GM19397 (cell line): ENCODE measurements at regions not wholly inside any gene's neighbourhood (a gene's known extent, or its start where the extent isn't known, plus 50 kb on each side); places are given as distances from the start of the nearest gene placed in this dataset.
"Not testable (repeated sequence)": the region's sequence is repeated elsewhere in the genome, so short reads cannot be mapped to it uniquely, and the experiment has no call there.

Experiments used
- ATAC-seq: cut with Tn5 transposase; IDR thresholded peaks from one replicate; pipeline ENCODE4 v1.9.1; 2021; ENCODE audit warnings: mild to moderate bottlenecking, moderate library complexity; ENCODE audit not compliant: unreplicated experiment

DNA sequence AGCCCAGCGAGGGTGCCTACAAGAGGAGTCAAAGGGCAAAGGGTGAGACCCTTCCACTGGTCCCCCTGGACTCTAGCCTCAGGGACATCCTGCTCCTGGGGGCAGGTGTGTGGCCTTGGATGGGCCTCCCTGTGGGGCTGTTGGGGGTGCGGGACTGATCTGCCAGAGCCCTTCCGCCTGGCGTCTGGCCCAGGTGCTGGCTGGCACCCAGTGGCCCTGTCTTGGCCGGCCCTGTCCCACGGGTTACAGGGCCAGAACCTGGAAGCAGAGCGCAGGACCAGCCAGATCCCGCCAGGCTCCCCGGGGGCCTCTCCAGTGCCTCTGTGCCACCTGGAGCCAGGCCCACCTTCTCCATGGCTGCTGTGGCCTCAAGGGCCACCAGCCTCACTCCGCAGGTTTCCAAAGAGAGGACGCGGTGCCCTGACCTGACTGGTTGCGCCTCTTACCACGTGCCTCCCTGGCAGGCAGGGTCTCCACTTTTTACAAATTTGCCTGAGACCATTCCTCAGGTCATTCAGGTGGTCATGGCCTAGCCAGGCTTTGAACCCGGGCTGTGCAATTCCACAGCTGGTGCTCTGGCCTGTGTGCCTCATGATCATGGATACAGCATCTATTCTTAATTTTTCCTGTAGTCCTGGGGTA, 444.8 kb downstream of the SPATA31D1 start:
- ATAC-seq, result not testable (repeated sequence)

DNA sequence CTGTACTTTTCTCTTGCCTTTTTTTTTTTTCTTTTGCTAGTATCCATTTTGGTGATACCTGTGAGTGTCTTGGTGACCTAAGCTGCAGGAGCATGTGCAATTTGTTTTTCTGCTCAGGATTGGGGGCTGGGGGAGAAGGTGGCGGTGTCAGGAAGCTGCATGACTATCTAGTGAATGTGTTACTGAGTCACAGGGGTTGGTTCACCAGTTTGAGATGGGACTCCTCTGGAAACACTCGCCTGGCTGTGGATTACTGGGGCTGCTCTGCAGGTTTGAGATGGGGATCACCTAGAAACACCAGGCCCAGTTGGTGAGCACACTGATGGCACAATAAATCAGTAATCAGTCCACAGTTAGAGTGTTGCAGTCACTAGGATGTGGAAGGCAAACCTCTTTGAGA, 447.9 kb downstream of the SPATA31D1 start:
- no peak for ATAC-seq

DNA sequence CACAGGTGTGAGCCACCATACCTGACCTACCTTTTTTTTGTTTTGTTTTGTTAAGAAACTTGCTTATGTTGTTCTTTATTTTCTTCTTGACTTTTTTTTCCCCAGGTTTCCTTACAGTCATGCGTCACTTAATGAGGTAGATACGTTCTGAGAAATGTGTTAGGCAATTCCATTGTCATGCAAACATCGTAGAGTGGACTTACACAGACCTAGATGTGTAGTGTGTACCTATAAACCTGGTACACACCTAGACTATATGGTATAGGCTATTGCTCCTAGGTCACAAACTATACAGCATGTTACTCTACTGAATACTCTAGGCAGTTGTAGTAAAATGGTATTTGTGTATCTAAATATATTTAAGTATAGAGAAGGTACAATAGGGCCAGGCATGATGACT, 448.6 kb downstream of the SPATA31D1 start:
- not testable (repeated sequence) for ATAC-seq

DNA sequence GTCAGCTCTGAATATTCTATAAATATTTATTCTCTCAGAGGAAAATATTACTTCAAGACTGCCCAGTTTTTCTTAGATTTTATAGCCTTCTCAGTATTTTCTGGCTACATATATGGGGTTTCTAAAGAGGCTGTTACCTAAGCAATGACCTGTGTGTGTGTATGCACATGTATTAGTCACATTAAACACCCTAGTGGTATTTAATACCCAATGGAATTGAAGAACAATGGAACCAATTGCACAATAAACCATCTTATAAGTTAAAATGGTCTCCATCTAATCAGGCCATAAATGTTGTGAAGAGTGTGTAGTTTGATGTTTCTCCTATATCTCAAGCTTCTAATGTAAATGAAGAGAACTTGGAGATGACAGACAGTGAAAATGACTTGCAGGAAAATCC, 450.0 kb downstream of the SPATA31D1 start:
- ATAC-seq, result no peak

DNA sequence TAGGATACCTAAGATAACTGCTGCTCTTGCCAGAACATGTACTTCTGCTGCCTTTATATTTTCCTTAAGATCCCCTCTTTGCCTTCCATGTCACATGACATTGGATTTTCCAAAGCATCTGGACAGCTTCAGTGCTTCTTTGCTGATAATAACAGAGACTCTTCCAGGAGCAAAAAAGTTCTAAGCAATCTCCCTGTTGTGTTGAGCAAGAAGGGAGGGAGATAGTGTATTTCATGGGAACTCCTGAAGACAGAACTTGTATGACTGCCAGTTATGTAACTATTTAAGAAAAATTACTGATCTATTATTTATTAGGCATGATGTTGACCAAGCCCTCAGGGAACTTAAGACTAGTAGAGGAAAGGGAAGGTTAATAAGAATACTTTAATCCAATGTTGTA, 454.7 kb downstream of the SPATA31D1 start:
- ATAC-seq, result no peak

DNA sequence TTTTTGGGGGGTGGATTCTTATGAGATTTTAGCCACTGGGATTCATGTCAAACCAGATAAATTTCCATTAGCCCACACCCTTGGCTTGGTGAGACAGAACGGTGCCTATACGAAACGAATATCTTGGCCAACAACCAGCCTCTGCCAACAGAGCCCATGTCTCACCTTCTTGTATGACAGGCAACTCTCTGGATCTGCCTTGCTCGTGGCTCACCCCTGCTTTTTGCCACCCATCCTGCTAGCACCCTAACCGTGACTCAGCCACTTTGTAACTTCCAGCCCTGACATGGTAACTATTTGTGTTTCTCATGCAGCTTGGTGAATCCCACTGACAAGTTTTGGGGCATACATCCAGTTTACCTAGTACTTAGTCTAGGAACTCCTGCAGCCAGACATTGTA, 457.0 kb downstream of the SPATA31D1 start:
- ATAC-seq, result no peak

DNA sequence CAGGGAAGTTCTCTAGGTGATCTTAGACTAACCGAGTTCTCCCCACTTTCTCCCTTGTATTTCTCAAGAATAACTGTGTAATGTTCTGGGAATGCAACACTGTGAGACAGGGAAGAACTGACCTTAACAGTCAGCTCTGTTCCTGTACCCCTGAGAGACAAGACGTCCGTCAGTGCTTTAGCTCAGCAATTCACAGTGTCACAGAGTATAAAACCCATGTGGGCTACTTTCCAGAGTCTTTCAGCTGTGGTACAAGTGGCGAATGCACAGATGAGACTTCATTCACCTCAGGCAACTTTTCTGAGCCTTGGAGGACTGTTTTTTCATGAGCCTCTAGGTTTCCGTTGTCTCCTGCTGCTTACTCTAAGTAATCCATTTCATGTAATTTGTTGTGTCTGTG, 458.8 kb downstream of the SPATA31D1 start:
- no peak for ATAC-seq

DNA sequence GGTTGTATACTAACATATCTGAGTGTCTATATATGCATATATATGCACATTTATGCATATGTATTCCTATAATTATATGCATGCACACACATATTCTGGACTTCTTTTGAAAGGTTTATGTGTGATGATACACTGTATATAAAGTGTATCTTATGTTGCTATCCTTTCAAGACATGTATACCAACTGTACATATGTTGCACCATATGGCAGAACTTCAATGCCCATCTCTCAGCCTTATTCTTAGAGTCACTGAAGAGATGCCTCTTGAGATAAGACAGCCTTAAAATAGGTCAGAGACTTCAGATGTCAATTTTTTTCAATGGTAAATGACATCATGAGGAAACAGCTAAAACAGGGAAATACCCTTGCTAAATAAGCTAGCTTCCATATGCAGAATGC, 461.4 kb downstream of the SPATA31D1 start:
- ATAC-seq, result no peak

DNA sequence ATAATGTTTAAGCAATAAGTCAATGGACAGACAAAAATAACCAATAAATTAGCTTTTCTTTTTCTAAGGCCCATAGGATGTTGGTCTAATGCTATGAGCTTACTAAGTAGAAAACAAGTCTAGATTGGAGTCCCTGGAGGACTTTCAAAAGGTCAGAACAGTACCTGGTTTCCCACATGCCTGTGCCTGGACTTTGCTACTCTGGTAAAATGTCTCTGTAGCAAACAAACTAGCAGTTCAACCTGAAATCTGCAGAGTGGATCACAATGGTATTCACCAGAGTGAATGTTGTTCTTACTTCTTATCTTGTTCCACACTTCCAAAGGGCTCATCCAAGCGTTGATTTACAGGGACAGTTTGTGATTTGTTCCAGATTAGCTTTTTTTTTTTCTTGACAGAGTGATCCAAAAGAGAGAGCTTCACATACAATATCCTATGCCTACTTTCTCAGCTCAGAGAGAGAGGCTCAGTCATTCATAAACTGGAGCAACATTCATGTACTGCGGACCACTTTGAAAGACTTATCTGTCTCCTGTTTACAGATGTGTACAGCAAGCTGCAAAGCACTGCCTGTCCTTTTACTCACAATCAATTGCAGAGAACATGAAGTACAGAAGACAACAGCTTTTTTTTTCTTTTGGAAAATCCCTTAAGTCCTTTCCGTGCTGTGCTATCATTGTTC, 466.1 kb downstream of the SPATA31D1 start:
- ATAC-seq, result no peak

DNA sequence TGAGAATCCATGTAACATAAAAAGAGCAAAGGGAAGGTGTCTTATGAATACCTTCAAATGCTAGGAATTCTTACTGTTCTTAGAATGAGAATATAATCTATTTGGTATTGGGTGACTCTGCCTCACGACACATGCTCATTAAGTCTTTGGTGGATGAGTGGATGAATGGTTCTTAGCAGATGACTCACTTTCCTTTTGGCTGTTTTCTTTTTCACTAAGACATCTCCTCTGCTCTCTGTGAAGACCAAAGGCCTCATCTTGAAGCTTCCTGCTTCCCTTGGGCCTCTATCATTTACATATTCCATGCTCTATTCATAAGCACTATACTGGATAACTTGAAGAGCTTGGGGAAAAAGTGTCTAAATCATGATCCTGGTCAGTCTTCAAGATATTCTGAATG, 468.1 kb downstream of the SPATA31D1 start:
- ATAC-seq, result no peak

DNA sequence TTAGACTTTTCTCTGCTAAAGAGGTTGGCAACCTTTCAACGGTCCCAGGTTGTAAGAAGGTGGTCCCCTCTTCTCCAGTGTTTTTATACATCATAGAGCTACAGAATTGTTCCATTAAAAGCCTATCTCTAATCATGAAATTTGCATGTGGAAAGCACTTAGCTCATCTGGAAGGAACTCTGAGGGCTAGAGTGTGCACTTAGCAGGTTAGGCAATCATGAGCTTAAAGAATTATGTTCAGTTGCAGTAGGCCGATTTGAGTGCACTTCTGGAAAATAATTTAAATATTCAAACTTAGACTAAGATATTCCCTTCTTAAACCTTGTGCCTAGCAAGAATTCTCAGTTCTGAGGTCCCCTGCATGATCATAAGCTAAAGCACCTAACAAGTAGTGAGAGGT, 468.7 kb downstream of the SPATA31D1 start:
- ATAC-seq, result no peak

DNA sequence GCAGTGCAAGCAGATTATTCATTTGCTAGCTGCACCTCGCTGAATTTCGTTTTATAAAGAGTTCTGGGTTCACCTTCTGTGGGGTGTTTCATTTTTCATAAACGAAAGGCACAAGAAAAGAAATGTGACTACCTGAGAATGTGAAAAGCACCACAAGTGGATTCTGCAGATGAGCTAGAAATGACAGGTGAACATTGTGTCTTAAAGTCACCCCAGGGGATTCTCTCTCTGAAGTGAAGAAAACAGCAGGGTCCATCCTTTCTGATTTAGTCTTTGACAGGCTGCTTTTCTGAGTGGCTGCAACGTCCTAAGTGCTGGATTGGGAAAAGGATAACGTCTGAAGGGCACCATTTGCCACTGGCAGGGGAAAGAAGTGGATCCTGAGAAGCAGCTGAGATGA, 469.3 kb downstream of the SPATA31D1 start:
- ATAC-seq, result no peak

DNA sequence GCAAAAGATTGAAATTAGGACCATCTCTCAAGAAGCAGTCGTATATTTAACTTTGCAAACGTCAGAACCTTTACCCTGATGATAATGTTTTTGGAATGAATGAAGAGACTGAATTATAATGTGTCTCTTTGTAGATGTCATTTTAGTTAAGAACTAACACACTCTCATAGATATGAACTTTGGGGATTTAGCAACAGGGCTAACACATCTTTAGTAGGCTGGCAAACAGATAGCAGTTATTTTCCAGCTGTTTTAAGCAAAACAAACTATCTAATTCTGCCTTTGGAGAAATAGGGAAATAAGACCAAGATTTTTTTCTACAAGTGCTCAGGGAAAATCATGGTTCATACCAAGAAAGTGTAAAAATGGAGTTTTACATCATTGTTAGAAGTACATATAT, 469.7 kb downstream of the SPATA31D1 start:
- no peak for ATAC-seq

DNA sequence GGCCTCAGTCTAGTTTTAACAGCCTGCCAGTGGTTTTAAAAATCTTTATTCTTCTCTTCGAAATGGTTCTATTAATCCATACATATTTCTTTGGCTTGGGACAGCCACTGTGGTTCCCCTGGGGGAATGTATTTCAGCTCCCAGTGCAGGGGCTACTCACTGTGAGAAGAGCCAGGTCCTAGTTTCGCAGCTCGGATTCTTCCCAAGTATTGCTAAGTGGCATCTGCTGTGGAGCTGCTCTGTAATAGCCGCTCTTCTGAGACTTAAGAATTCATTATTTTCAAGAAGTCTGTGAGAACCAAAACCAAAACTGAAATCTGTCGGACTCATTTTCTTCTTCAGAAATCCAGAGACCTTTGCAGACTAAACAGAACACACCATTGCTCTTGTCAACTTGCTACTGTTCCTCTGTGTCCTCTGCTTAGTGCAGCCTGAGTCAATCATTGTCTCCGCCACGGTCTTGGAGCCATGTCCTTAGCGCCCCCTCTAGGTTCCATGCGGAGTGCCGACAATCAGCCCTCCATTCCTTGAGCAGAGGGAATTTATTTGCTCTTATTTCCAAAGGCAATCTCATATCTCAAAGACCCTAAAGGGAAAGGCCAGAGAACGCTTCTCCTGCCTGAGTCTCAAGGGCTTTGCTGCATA, 478.2 kb downstream of the SPATA31D1 start:
- ATAC-seq, result no peak

DNA sequence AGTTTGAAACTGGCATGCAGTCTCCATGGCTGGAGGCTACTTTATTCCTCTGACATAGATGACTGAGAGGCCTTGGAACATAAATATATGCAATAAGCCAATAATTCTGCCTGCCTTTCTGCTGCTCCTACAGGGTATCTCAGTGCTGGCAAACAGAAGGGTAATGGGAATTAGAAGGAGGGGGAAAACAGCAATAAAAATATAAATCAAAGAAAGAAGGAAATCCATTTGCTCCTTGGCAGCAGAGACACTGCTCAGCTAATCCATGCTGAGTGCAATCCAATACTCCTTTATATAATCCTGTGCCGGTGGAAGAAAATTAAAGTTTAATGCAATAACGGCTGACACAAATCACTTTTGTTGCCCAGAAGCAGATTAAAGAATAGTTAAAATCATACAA, 478.9 kb downstream of the SPATA31D1 start:
- ATAC-seq, result no peak

DNA sequence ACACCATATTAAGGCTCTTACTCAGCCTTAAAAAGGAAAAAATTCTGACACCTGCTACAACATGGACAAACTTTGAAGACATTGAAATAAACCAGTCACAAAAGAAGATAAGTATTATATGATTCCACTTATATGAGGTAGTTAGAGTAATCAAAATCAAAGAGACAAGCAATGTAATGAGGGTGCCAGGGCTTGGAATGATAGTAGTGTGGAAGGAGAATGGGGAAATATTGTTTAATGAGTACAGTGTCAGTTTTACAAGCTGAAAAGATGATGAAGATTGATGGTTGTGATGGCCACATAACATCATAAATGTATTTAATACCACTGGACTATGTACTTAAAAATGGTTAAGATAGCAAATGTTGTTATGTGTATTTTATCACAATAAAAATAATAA, 485.7 kb downstream of the SPATA31D1 start:
- no peak for ATAC-seq

DNA sequence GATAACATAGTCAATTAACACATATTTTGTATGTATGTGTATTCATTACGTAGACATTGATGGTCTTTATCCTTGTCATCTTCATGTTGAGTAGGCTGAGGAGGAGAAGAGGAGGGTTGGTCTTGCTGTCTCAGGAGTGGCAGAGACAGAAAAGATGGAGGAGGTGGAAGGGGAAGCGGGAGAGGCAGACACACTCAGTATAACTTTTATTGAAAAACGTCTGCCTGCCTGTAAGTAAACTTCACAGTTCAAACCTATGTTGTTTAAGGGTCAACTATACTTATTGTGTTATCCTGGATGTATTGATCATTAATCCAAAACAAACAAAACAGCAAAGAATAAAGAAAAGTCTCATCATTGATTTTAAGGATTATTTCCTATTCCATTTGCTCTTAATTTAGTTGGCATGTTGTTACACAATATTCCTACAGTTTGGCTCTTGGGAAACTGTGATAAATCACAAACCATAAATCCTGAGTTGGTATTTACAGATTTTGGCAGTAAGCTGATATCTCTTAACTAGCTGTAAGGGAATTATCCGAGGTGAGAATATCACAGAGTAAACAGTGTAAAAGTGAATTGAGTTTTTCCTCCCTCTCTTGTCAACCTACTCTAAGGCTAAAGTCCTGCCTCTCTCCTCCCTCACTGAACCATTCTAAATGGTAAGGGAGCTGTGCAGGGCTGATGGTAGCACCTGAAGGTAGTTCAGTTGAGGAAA, 487.2 kb downstream of the SPATA31D1 start:
- ATAC-seq, result no peak

DNA sequence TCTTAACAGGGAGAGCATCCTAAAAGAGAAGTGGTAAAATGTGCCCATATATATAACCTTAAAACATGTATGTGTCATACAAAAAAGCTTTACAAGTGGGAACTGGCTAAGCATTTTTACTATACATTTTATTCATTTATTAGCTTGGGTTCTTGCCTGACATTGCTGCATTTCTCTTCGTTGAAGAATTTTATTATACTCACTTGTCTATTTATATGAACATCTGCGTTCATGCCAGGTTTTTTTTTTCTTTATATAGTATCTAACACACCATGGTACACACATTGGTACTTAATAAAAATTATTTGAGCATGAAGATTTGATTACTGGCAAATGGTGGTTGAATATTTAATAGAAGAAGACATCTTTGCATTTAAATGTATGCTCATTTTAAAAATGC, 492.3 kb downstream of the SPATA31D1 start:
- ATAC-seq, result no peak

DNA sequence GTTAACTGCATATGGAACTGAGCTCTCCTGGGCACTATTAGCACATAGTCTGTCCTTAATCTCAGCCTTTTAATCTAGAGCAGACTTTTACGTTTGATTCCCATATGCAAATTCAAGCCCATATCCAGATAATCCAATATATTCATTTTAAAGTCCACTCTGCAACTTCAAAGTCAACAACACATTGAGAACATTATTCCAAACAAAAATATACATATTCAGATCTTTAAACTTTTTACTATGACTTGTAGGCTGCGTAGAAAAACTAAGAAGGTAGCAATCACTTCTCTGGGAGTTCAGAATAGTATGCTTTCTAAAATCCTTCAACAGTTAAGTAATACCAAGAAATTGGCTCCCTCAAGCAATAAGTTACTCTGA, 499.4 kb downstream of the SPATA31D1 start:
- no peak for ATAC-seq

DNA sequence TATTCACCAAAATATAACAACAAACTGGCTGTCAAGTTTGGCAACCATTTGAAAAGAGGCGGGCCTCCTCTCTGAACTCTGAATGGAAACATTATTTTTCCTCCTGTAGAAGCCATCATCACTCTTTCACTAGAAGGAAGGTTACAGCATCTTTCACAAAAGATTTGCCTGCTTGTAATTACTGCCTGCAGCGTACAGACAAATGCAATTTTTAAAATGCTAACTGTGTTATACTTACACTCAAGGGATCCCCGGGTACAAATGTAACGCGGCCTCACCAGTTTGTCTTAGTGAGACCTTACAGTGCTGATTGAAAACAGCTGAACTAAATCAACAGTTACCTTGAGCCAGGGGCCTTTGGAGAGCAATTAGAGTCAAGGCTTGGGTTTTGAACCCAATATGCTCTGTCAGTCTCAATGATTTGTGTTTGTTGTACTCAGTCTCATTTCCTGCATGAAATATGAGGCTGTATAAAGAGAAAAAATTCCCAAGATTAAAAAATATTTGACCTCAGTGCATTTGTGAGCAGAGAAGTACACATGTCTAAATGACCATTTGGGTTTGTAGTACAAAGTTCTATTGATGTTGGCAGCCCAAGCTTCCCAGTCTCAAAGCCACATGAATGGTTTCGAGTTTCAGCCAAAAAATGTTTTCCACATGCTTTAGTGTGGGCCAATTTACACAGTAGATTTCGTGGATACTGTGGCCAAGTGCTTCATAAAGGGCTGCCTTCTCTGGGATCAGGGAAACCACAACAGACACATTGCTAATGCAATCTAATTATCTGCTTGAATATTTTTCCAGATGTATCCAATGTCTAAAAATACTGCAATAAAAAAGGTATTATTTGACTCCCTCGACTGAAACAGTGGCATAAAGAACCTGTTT, 500.0 kb downstream of the SPATA31D1 start:
- ATAC-seq, result no peak
